GM19438 (cell line): ENCODE measurements at regions not wholly inside any gene's neighbourhood (a gene's known extent, or its start where the extent isn't known, plus 50 kb on each side); places are given as distances from the start of the nearest gene placed in this dataset.
"Not testable (repeated sequence)": the region's sequence is repeated elsewhere in the genome, so short reads cannot be mapped to it uniquely, and the experiment has no call there.

ENCODE experiments used
- ATAC-seq: cut with Tn5 transposase; IDR thresholded peaks from one replicate; pipeline ENCODE4 v1.9.1; 2021; ENCODE audit warnings: low read depth; ENCODE audit not compliant: unreplicated experiment

DNA sequence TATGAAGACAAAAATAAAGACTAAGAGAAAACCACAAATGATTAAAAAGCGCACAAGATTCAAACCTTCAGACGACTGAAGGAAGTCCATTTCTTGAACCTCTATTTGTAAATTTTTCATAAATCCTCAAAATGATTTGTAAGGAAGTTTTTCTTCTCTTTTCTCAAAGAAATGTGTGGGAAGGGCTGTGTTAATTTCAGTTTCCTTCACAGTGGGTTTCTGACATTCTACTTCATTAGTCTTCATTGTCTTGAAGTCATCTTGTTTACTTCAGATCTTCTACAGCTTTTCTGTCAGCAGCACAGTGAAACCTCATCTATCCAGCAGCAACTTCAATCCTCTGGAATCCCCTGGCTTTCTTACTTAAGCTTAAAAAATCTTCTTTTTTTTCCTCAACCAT, 87.6 kb upstream of the MYLIP start:
- no peak for ATAC-seq

GRCh38 chr6:16040628-16040974, 88.3 kb upstream of the MYLIP start:
- no peak for ATAC-seq

- ATAC-seq = not testable (repeated sequence)
Measured at GRCh38 chr6:16039892-16040627, 88.8 kb upstream of the MYLIP start.

DNA sequence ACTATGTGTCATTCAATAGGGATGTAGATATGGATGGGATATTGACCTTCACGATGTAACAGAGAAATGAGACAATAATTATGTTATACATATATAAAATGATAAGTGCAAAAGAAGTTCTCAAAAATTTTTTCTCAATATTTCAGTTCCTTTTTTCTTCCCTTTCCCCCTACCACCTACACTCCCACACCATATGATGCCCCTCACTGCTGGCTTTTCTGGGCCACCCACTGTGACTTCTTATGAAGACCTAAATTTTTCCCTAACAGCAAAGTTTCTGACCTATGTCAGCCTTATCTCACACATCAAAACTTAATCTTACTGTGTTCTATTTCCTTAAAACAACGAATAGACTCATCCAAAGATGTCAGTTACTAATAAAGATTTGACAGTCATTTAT, 89.9 kb upstream of the MYLIP start:
- ATAC-seq = no peak

GRCh38 chr6:16035488-16036080, 93.3 kb upstream of the MYLIP start:
- no peak for ATAC-seq

- ATAC-seq = no peak
Measured at GRCh38 chr6:16033214-16033613, 95.7 kb upstream of the MYLIP start.

- ATAC-seq = no peak
Measured at GRCh38 chr6:16031278-16031981, 97.5 kb upstream of the MYLIP start.

- ATAC-seq = no peak
Measured at GRCh38 chr6:16028966-16029365, 99.9 kb upstream of the MYLIP start.

DNA sequence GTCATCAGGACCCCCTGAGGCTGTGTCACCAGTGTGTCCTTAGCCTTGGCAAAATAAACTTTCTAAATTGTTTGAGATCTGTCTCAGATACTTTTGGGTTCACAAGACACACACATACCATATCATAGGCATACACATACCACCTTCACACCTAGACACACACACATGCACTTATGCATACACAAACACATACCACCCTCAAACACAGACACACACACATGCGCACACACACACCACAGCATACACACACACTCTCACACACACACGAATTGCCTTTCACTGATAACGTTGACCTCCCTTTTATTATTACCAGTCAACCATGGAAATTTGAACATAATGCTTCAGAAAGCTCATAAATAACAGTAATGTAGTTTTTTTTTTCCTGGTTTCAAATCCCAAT, 108.6 kb upstream of the MYLIP start:
- no peak for ATAC-seq

DNA sequence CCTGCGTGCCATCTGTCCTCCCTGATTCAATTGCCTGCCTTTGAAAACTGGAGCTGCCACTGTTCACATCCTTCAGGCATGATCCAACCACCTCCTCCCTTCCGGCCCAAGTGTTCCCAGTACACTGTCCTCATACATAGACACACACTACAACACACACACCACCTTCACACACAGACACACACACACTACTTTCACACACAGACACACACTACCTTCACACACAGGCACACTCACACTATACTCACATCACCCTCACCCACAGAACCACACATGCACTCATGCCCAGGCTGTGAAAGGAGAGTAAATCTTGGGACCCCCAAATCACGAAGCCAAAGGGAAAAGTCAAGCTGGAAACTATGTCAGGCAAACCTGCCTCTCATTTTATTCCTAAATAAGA, 109.4 kb upstream of the MYLIP start:
- ATAC-seq = no peak

DNA sequence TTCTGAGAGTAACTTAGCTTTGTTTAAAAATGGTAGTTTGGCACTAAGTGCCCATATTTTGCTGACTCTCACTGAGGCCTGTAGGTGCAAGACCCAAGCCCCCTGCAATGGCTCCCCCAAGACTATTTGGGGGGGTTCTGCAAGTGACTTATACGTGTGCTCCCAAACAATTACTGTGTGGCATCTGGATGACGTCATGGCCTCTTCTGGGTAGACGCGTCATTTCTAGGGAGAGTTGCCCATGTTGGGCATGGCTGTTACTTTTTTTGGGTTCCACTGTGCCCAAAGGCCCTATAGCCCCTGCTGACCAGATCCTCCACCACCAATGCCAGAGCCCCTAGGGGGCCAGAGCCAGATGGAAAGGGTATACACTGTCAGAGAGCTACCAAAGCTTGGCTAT, 110.3 kb upstream of the MYLIP start:
- no peak for ATAC-seq

DNA sequence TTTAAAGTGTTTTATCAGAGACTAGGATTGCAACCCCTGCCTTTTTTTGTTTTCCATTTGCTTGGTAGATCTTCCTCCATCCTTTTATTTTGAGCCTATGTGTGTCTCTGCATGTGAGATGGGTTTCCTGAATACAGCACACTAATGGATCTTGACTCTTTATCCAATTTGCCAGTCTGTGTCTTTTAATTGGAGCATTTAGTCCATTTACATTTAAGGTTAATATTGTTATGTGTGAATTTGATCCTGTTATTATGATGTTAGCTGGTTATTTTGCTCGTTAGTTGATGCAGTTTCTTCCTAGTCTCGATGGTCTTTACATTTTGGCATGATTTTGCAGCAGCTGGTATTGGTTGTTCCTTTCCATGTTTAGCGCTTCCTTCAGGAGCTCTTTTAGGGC, 114.6 kb upstream of the MYLIP start:
- not testable (repeated sequence) for ATAC-seq

GRCh38 chr6:16007146-16007545, 121.7 kb upstream of the MYLIP start:
- ATAC-seq = no peak

- ATAC-seq = no peak
Measured at GRCh38 chr6:16006681-16007080, 122.2 kb upstream of the MYLIP start.

GRCh38 chr6:16004934-16005679, 123.8 kb upstream of the MYLIP start:
- ATAC-seq = no peak

DNA sequence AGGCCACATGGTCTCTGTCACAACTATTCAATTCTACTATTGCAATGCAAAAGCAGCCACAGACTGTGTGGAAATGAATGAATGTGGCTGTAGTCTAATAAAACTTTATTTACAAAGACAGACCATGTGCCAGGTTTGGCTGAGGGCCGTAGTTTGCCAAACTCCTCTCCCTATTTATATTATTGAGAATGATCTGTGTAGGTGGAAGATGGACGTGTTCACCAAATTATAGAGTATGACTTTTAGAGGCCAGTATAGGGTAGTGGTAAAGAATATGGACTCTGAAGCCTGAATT, 125.7 kb upstream of the MYLIP start:
- no peak for ATAC-seq

GRCh38 chr6:16002332-16003196, 126.3 kb upstream of the MYLIP start:
- no peak for ATAC-seq

- no peak for ATAC-seq
Measured at GRCh38 chr6:16001158-16001557, 127.7 kb upstream of the MYLIP start.

DNA sequence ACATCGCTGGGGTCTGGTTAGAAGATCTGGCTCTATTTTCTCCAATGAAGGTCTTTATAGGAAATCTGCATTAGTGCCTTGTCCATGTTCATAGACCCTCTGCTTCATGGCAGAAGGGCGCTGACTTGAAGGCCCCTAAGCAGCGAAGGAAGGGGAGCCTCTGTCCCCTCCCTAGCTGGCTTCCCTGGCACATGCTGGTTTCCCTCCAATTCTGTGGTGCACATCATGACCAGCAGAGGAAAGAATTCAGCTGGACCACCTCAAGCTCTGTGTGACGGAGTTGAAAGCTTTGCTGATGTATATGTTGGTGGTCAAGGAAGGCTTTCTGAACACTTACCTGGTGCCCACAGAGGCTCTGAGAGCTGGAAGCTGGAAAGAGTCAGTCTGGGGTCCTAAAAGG, 129.7 kb upstream of the MYLIP start:
- no peak for ATAC-seq

- ATAC-seq = no peak
Measured at GRCh38 chr6:15997586-15998388, 131.1 kb upstream of the MYLIP start.
